B cell (primary cell): ENCODE measurements at regions not wholly inside any gene's neighbourhood (a gene's known extent, or its start where the extent isn't known, plus 50 kb on each side); places are given as distances from the start of the nearest gene placed in this dataset.

Experiments used
- EZH2 ChIP-seq: IDR thresholded peaks from 2 replicates; pipeline ENCODE4 v1.6.1; 2012; ENCODE audit warnings: borderline replicate concordance, low read depth, mild to moderate bottlenecking, moderate library complexity, low read length; ENCODE audit not compliant: insufficient read depth, poor library complexity, severe bottlenecking
- TF ChIP-seq, protein P1 (sequence below): fragments of 200-600 bp; IDR thresholded peaks from one replicate; pipeline ENCODE4 v1.8.0; 2022; ENCODE audit warnings: antibody characterized with exemption, mild to moderate bottlenecking

DNA sequence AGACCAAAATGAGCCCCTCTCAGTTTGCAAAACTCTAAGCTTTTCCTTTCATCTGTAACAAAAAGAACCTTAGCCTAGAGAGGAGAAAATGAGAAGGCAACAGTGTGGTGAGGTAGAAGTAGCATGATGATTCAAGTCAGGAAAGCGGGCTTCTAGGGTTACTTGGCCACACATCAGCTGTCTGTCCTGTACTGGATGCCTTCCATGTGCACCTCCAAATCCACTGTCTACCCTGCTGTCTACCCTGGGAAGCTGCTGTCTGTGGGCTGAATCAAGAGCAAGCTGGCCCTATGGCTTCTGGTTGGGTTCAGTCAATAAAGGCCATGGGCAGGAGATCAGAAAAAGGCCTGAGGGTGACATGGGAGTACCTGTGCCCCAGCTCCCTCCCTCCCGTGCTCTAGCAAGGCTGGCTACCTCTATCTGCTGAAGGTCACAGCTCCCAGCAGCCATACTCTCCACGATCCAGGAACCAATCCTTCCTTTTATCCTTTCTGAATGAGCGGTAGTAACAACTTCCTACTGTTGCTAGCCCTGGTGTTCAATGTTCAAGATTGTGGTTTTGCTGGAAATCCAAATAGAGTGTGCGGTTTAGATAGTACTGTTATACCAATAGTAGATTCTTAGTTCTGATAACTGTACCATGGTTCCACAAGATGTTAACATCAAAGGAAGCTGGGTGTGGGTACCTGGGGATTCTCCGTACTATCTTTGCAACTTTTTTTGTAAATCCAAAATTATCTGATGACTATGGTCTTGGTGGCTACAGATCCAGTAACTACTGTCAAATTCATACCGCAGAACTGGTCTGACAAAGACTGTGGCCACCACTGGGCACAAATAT lies 191.0 kb downstream of the ESM1 start:
- no peak for TF ChIP-seq EZH2
- TF ChIP-seq, protein P1, sequence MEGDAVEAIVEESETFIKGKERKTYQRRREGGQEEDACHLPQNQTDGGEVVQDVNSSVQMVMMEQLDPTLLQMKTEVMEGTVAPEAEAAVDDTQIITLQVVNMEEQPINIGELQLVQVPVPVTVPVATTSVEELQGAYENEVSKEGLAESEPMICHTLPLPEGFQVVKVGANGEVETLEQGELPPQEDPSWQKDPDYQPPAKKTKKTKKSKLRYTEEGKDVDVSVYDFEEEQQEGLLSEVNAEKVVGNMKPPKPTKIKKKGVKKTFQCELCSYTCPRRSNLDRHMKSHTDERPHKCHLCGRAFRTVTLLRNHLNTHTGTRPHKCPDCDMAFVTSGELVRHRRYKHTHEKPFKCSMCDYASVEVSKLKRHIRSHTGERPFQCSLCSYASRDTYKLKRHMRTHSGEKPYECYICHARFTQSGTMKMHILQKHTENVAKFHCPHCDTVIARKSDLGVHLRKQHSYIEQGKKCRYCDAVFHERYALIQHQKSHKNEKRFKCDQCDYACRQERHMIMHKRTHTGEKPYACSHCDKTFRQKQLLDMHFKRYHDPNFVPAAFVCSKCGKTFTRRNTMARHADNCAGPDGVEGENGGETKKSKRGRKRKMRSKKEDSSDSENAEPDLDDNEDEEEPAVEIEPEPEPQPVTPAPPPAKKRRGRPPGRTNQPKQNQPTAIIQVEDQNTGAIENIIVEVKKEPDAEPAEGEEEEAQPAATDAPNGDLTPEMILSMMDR, result no peak
